Mesenchymal stem cell (in vitro differentiated cells and primary cell): ENCODE measurements at regions not wholly inside any gene's neighbourhood (a gene's known extent, or its start where the extent isn't known, plus 50 kb on each side); places are given as distances from the start of the nearest gene placed in this dataset.

Experiments
- DNase-seq: peaks from one replicate; pipeline ENCODE4 v3.0.0-alpha.2; 2013
- H2AFZ ChIP-seq: one replicate; pipeline ENCODE4 v1.6.1; 2013; ENCODE audit warnings: low read depth, mild to moderate bottlenecking, control low read depth, inconsistent platforms, low read length, moderate library complexity
- H2AK5ac ChIP-seq: 2 replicates; pipeline ENCODE4 v1.6.1; 2013; ENCODE audit warnings: low read length, moderate library complexity, mild to moderate bottlenecking, inconsistent platforms; ENCODE audit not compliant: severe bottlenecking
- H2BK120ac ChIP-seq: one replicate; pipeline ENCODE4 v1.6.1; 2013; ENCODE audit warnings: low read depth, mild to moderate bottlenecking, inconsistent platforms, low read length, moderate library complexity
- H2BK12ac ChIP-seq, 2 experiments: one replicate each; pipeline ENCODE4 v1.6.1; 2013; ENCODE audit warnings: inconsistent platforms in 2 of 2, low read length in 2 of 2, mild to moderate bottlenecking in 2 of 2, moderate library complexity in 2 of 2, control low read depth in 1 of 2
- H2BK15ac ChIP-seq: one replicate; pipeline ENCODE4 v1.6.1; 2013; ENCODE audit warnings: mild to moderate bottlenecking, low read depth, inconsistent platforms; ENCODE audit not compliant: poor library complexity, severe bottlenecking
- H2BK5ac ChIP-seq: 2 replicates; pipeline ENCODE4 v1.6.1; 2013; ENCODE audit warnings: low read depth, mild to moderate bottlenecking, low read length, control low read depth, inconsistent platforms; ENCODE audit not compliant: poor library complexity, severe bottlenecking
- H3K14ac ChIP-seq, 2 experiments: one replicate each; pipeline ENCODE4 v1.6.1; 2013; ENCODE audit warnings: inconsistent platforms in 2 of 2, low read length in 2 of 2, control low read depth in 1 of 2, mild to moderate bottlenecking in 1 of 2, moderate library complexity in 1 of 2
- H3K18ac ChIP-seq, 2 experiments: one replicate each; pipeline ENCODE4 v1.6.1; 2013; ENCODE audit warnings: inconsistent platforms in 2 of 2, low read length in 2 of 2, control low read depth in 1 of 2, low read depth in 1 of 2, mild to moderate bottlenecking in 1 of 2
- H3K23ac ChIP-seq, 2 experiments: one replicate each; pipeline ENCODE4 v1.6.1; 2013; ENCODE audit warnings: inconsistent platforms in 2 of 2, low read length in 2 of 2, mild to moderate bottlenecking in 2 of 2, moderate library complexity in 2 of 2, control low read depth in 1 of 2
- H3K27ac ChIP-seq: 2 replicates; pipeline ENCODE4 v1.5.1; 2013; ENCODE audit warnings: mild to moderate bottlenecking, moderate library complexity, low read length, control low read depth, inconsistent platforms; ENCODE audit not compliant: poor library complexity, severe bottlenecking
- H3K27me3 ChIP-seq, 2 experiments: 2 replicates each; pipeline versions ENCODE4 v1.6.1 to v1.7.0; 2013; ENCODE audit warnings: low read length in 2 of 2, mild to moderate bottlenecking in 2 of 2, moderate library complexity in 2 of 2, control low read depth in 1 of 2, inconsistent platforms in 1 of 2; ENCODE audit not compliant: control insufficient read depth in 1 of 2, insufficient read depth in 1 of 2
- H3K36me3 ChIP-seq, 2 experiments: 2 replicates each; pipeline versions ENCODE4 v1.6.1 to v1.7.0; 2013; ENCODE audit warnings: low read length in 2 of 2, control low read depth in 1 of 2, inconsistent platforms in 1 of 2, low read depth in 1 of 2, mild to moderate bottlenecking in 1 of 2; ENCODE audit not compliant: insufficient read depth in 2 of 2, control insufficient read depth in 1 of 2
- H3K4ac ChIP-seq, 2 experiments: one replicate each; pipeline ENCODE4 v1.6.1; 2013; ENCODE audit warnings: inconsistent platforms in 2 of 2, low read length in 2 of 2, mild to moderate bottlenecking in 2 of 2, moderate library complexity in 2 of 2, control low read depth in 1 of 2, low read depth in 1 of 2
- H3K4me1 ChIP-seq: 2 replicates; pipeline ENCODE4 v1.6.1; 2013; ENCODE audit warnings: low read depth, low read length, control low read depth; ENCODE audit not compliant: control insufficient read depth, insufficient read depth
- H3K4me2 ChIP-seq: 2 replicates; pipeline ENCODE4 v1.6.1; 2013; ENCODE audit warnings: low read length, mild to moderate bottlenecking, inconsistent platforms; ENCODE audit not compliant: poor library complexity, severe bottlenecking
- H3K4me3 ChIP-seq, 2 experiments: 2 replicates each; pipeline versions ENCODE4 v1.5.1 to v1.7.0; 2013; ENCODE audit warnings: low read length in 2 of 2, mild to moderate bottlenecking in 2 of 2, control low read depth in 1 of 2, low read depth in 1 of 2; ENCODE audit not compliant: insufficient read depth in 1 of 2
- H3K79me1 ChIP-seq: replicated peaks from 2 replicates; pipeline ENCODE4 v1.6.1; 2013; ENCODE audit warnings: mild to moderate bottlenecking, control low read depth, low read length, inconsistent platforms; ENCODE audit not compliant: poor library complexity, severe bottlenecking
- H3K9ac ChIP-seq: 2 replicates; pipeline ENCODE4 v1.7.0; 2013; ENCODE audit warnings: mild to moderate bottlenecking, low read length, moderate library complexity
- H3K9me3 ChIP-seq: 2 replicates; pipeline ENCODE4 v1.7.0; 2013; ENCODE audit warnings: mild to moderate bottlenecking, low read length; ENCODE audit not compliant: control insufficient read depth
- H4K8ac ChIP-seq: one replicate; pipeline ENCODE4 v1.6.1; 2013; ENCODE audit warnings: inconsistent platforms, mild to moderate bottlenecking, low read length, moderate library complexity
- H4K91ac ChIP-seq: one replicate; pipeline ENCODE4 v1.6.1; 2013; ENCODE audit warnings: mild to moderate bottlenecking, low read length, inconsistent platforms
- WGBS: methylation state at CpG from one replicate; pipeline ENCODE4 v1.1.7; 2013; ENCODE audit warnings: mixed read lengths; 5-methylcytosine and 5-hydroxymethylcytosine counted together

GRCh38 chr14:55777877-55778276 is 197.9 kb downstream of the KTN1 start:
- Histone ChIP-seq H4K91ac (no peak overlapping the region), H2AK5ac (peak overlapping the region; percentile 53), H3K14ac (no peak overlapping the region), H3K18ac (no peak overlapping the region), H3K36me3 (no peaks in the 10 kb centered on the region), H3K27ac (no peak overlapping the region), H3K23ac (no peak overlapping the region), H2AFZ (no peak overlapping the region), H3K27me3 (no peaks in the 10 kb centered on the region), H3K4ac (no peak overlapping the region), H3K4me2 (no peak overlapping the region), H3K4me1 (peaks cover 10% of the 10 kb centered on the region), H3K79me1 (no peaks in the 10 kb centered on the region), H3K4me3 (no peak overlapping the region), H2BK15ac (no peak overlapping the region), H4K8ac (no peak overlapping the region), H2BK12ac (no peak overlapping the region), H3K9ac (no peak overlapping the region), H2BK120ac (no peak overlapping the region), H2BK5ac (no peak overlapping the region), H3K9me3 (no peaks in the 10 kb centered on the region)
- no peak for DNase-seq
- WGBS: 82% methylated on average over 4 of the region's 4 CpGs

- H2AK5ac ChIP-seq: peak overlapping the region; percentile 10
- H3K4ac ChIP-seq: no peak overlapping the region
- H3K4me3 ChIP-seq: no peak overlapping the region
- H2AFZ ChIP-seq: no peak overlapping the region
- H2BK120ac ChIP-seq: no peak overlapping the region
- peak; percentile 17 for DNase-seq
- H3K18ac ChIP-seq: no peak overlapping the region
- H4K91ac ChIP-seq: no peak overlapping the region
- no peak overlapping the region for H4K8ac ChIP-seq
- no peak overlapping the region for H3K9ac ChIP-seq
- no peaks in the 10 kb centered on the region for H3K79me1 ChIP-seq
- H3K14ac ChIP-seq: no peak overlapping the region
- no peak overlapping the region for H3K4me2 ChIP-seq
- no peak overlapping the region for H3K23ac ChIP-seq
- peak overlapping the region; percentile 54 for H2BK5ac ChIP-seq
- peak overlapping the region; percentile 83 for H3K27ac ChIP-seq
- H2BK15ac ChIP-seq: no peak overlapping the region
- H2BK12ac ChIP-seq: no peak overlapping the region
- peaks cover 0 to 4% of the 10 kb centered on the region in 2 experiments for H3K27me3 ChIP-seq
- peaks cover 8% of the 10 kb centered on the region for H3K4me1 ChIP-seq
- no peaks in the 10 kb centered on the region for H3K9me3 ChIP-seq
- 85% methylated on average over 8 of the region's 8 CpGs for WGBS
- no peaks in the 10 kb centered on the region for H3K36me3 ChIP-seq
Measured at GRCh38 chr14:55780156-55780946, 200.3 kb downstream of the KTN1 start.

GRCh38 chr14:55781046-55781445 is 201.0 kb downstream of the KTN1 start:
- Histone ChIP-seq H3K9ac (no peak overlapping the region), H2BK5ac (no peak overlapping the region), H3K27ac (peak overlapping the region; percentile 83), H3K36me3 (no peaks in the 10 kb centered on the region), H2BK120ac (no peak overlapping the region), H3K79me1 (no peaks in the 10 kb centered on the region), H2BK15ac (no peak overlapping the region), H3K18ac (no peak overlapping the region), H3K4me1 (peaks cover 8% of the 10 kb centered on the region), H3K9me3 (no peaks in the 10 kb centered on the region), H3K14ac (no peak overlapping the region), H2AFZ (no peak overlapping the region), H4K8ac (no peak overlapping the region), H3K4me3 (no peak overlapping the region), H2BK12ac (no peak overlapping the region), H3K4ac (no peak overlapping the region), H3K23ac (no peak overlapping the region), H2AK5ac (no peak overlapping the region), H3K4me2 (no peak overlapping the region), H4K91ac (no peak overlapping the region), H3K27me3 (peaks cover 0 to 4% of the 10 kb centered on the region in 2 experiments)
- whole genome bisulfite sequencing: 90% methylated on average over 5 of the region's 5 CpGs
- no peak for DNase-seq

GRCh38 chr14:55782166-55782565 is 202.2 kb downstream of the KTN1 start:
- peaks cover 8% of the 10 kb centered on the region for H3K4me1 ChIP-seq
- no peak overlapping the region for H3K14ac ChIP-seq
- no peak overlapping the region for H3K9ac ChIP-seq
- no peak overlapping the region for H3K23ac ChIP-seq
- no peak overlapping the region for H4K8ac ChIP-seq
- H2BK15ac ChIP-seq: no peak overlapping the region
- H3K79me1 ChIP-seq: no peaks in the 10 kb centered on the region
- no peak overlapping the region for H3K4me3 ChIP-seq
- H3K4ac ChIP-seq: no peak overlapping the region
- H3K36me3 ChIP-seq: no peaks in the 10 kb centered on the region
- no peak overlapping the region for H3K18ac ChIP-seq
- no peak overlapping the region for H2BK120ac ChIP-seq
- no peak overlapping the region for H3K4me2 ChIP-seq
- DNase-seq: no peak
- H2BK5ac ChIP-seq: no peak overlapping the region
- H2BK12ac ChIP-seq: no peak overlapping the region
- no peak overlapping the region for H3K27ac ChIP-seq
- peaks cover 0 to 4% of the 10 kb centered on the region in 2 experiments for H3K27me3 ChIP-seq
- no peak overlapping the region for H2AK5ac ChIP-seq
- no peaks in the 10 kb centered on the region for H3K9me3 ChIP-seq
- H2AFZ ChIP-seq: no peak overlapping the region
- no peak overlapping the region for H4K91ac ChIP-seq
